ENCODE measurements at regions not wholly inside any gene's neighbourhood (a gene's known extent, or its start where the extent isn't known, plus 50 kb on each side); places are given as distances from the start of the nearest gene placed in this dataset.

- TF ChIP-seq, protein P1, sequence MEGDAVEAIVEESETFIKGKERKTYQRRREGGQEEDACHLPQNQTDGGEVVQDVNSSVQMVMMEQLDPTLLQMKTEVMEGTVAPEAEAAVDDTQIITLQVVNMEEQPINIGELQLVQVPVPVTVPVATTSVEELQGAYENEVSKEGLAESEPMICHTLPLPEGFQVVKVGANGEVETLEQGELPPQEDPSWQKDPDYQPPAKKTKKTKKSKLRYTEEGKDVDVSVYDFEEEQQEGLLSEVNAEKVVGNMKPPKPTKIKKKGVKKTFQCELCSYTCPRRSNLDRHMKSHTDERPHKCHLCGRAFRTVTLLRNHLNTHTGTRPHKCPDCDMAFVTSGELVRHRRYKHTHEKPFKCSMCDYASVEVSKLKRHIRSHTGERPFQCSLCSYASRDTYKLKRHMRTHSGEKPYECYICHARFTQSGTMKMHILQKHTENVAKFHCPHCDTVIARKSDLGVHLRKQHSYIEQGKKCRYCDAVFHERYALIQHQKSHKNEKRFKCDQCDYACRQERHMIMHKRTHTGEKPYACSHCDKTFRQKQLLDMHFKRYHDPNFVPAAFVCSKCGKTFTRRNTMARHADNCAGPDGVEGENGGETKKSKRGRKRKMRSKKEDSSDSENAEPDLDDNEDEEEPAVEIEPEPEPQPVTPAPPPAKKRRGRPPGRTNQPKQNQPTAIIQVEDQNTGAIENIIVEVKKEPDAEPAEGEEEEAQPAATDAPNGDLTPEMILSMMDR (IDR thresholded peaks at IDR 0.05), result no peak
- TF ChIP-seq EP300 (IDR thresholded peaks at IDR 0.05) (no peak), POLR2A (IDR thresholded peaks at IDR 0.05) (no peak)
These were observed 440.4 kb downstream of the BUD13 start for GRCh38 chr11:116332391-116332790.
